SK-N-SH (cell line): ENCODE measurements at regions not wholly inside any gene's neighbourhood (a gene's known extent, or its start where the extent isn't known, plus 50 kb on each side); places are given as distances from the start of the nearest gene placed in this dataset.

Experiments
- CTCF ChIA-PET: fragments of 300-600, 350-600 bp; formaldehyde crosslinking; extraction: SDS; loops from one replicate; lab custom pipeline; 2021; lab: Yijun Ruan, JAX
- POLR2A ChIA-PET: fragments of 350-600 bp; sonication (Branson Sonifier 250); formaldehyde crosslinking; extraction: SDS; loops from one replicate; lab custom pipeline; 2020; ENCODE audit warnings: antibody characterized with exemption, inconsistent platforms; lab: Yijun Ruan, JAX
- DNase-seq: peaks from one replicate; pipeline ENCODE4 v3.0.0; 2012
- H2AFZ ChIP-seq: fragments of 200-600 bp; sonication (generic); 2 replicates; pipeline ENCODE4 v1.8.1; 2016; ENCODE audit warnings: antibody characterized with exemption, mild to moderate bottlenecking, low read depth
- H3F3A ChIP-seq: fragments of 200-600 bp; sonication (generic); replicated peaks from 2 replicates; pipeline ENCODE3; 2016; ENCODE audit warnings: antibody characterized with exemption, mild to moderate bottlenecking; ENCODE audit not compliant: insufficient read depth
- H3K27ac ChIP-seq, 2 experiments: fragments of 200-500 bp in 1 of 2; fragments of 200-600 bp in 1 of 2; sonication (Bioruptor generic) in 1 of 2; sonication (generic), shearing (Covaris generic) in 1 of 2; 2 replicates each; pipeline versions ENCODE4 v1.5.1 to v1.6.1; 2014 to 2016; ENCODE audit warnings: low read depth in 2 of 2, inconsistent platforms in 1 of 2, low read length in 1 of 2, mild to moderate bottlenecking in 1 of 2, mixed read lengths in 1 of 2
- H3K27me3 ChIP-seq: fragments of 200-600 bp; sonication (generic), shearing (Covaris generic); 2 replicates; pipeline ENCODE4 v1.6.1; 2016; ENCODE audit warnings: mixed run types; ENCODE audit not compliant: insufficient read depth
- H3K36me3 ChIP-seq, 2 experiments: fragments of 200-500 bp in 1 of 2; fragments of 200-600 bp in 1 of 2; sonication (Bioruptor generic) in 1 of 2; sonication (generic) in 1 of 2; replicated peaks in 1 of 2; 2 replicates each; pipeline versions ENCODE3 to v1.5.1; 2014 to 2016; ENCODE audit warnings: low read length in 1 of 2, mild to moderate bottlenecking in 1 of 2; ENCODE audit not compliant: insufficient read depth in 2 of 2, control insufficient read depth in 1 of 2
- H3K4me1 ChIP-seq, 2 experiments: fragments of 200-500 bp in 1 of 2; fragments of 200-600 bp in 1 of 2; sonication (Bioruptor generic) in 1 of 2; sonication (generic), shearing (Covaris generic) in 1 of 2; 2 replicates each; pipeline versions ENCODE4 v1.5.1 to v1.6.1; 2014 to 2016; ENCODE audit warnings: low read depth in 1 of 2, low read length in 1 of 2, mixed run types in 1 of 2; ENCODE audit not compliant: insufficient read depth in 2 of 2, control insufficient read depth in 1 of 2
- H3K4me2 ChIP-seq: fragments of 200-600 bp; sonication (generic), shearing (Covaris generic); 2 replicates; pipeline ENCODE4 v1.6.1; 2017; ENCODE audit warnings: mixed run types
- H3K4me3 ChIP-seq, 2 experiments: fragments of 200-500 bp in 1 of 2; fragments of 200-600 bp in 1 of 2; sonication (Bioruptor generic) in 1 of 2; sonication (generic), shearing (Covaris generic) in 1 of 2; 2 replicates each; pipeline versions ENCODE4 v1.5.1 to v1.8.1; 2014 to 2016; ENCODE audit warnings: low read depth in 2 of 2, inconsistent platforms in 1 of 2, low read length in 1 of 2, mild to moderate bottlenecking in 1 of 2, mixed read lengths in 1 of 2, moderate library complexity in 1 of 2
- H3K79me2 ChIP-seq: fragments of 200-600 bp; sonication (generic); 2 replicates; pipeline ENCODE4 v1.8.1; 2017; ENCODE audit warnings: mild to moderate bottlenecking; ENCODE audit not compliant: insufficient read depth
- H3K9ac ChIP-seq: fragments of 200-600 bp; sonication (generic); 2 replicates; pipeline ENCODE4 v1.6.1; 2017; ENCODE audit warnings: mixed run types
- H3K9me2 ChIP-seq: fragments of 200-600 bp; sonication (generic); 2 replicates; pipeline ENCODE4 v1.6.1; 2017; ENCODE audit warnings: mixed run types
- H3K9me3 ChIP-seq: fragments of 200-600 bp; sonication (generic); 2 replicates; pipeline ENCODE4 v1.6.1; 2017; ENCODE audit warnings: mixed run types, mild to moderate bottlenecking, moderate library complexity
- H4K20me1 ChIP-seq: fragments of 200-600 bp; sonication (generic); 2 replicates; pipeline ENCODE4 v1.6.1; 2017; ENCODE audit warnings: mild to moderate bottlenecking, mixed run types; ENCODE audit not compliant: insufficient read depth
- CHD2 ChIP-seq: fragments of 150-350 bp; IDR thresholded peaks from 2 replicates; pipeline ENCODE4 v1.6.1; 2018; ENCODE audit warnings: low read length; ENCODE audit not compliant: partially characterized antibody
- ELF1 ChIP-seq: IDR thresholded peaks from 2 replicates; pipeline ENCODE4 v1.4.0; 2012
- EZH2phosphoT487 ChIP-seq: fragments of 200-600 bp; sonication (generic); IDR thresholded peaks from 2 replicates; pipeline ENCODE4 v1.6.1; 2017; ENCODE audit warnings: low read depth, mixed run types, mild to moderate bottlenecking, antibody characterized with exemption, moderate library complexity, borderline replicate concordance
- FOSL2 ChIP-seq: IDR thresholded peaks from 2 replicates; pipeline ENCODE4 v1.4.0; 2012; ENCODE audit warnings: low read depth, mild to moderate bottlenecking, moderate library complexity, borderline replicate concordance
- FOXJ3 ChIP-seq: sonication (generic); formaldehyde crosslinking; IDR thresholded peaks from 2 replicates; pipeline ENCODE4 v1.5.1; 2020; ENCODE audit warnings: mild to moderate bottlenecking, missing genetic modification reagents
- FOXM1 ChIP-seq: IDR thresholded peaks from 2 replicates; pipeline ENCODE4 v1.4.0; 2012; ENCODE audit warnings: low read depth, mild to moderate bottlenecking
- GATA2 ChIP-seq: sonication (generic); formaldehyde crosslinking; IDR thresholded peaks from 2 replicates; pipeline ENCODE4 v1.5.0; 2020; ENCODE audit warnings: mild to moderate bottlenecking, missing genetic modification reagents
- IRF3 ChIP-seq: fragments of 150-350 bp; IDR thresholded peaks from 2 replicates; pipeline ENCODE4 v1.6.1; 2016; ENCODE audit warnings: mild to moderate bottlenecking, low read depth, low read length
- JUND ChIP-seq: IDR thresholded peaks from 2 replicates; pipeline ENCODE4 v1.4.0; 2012
- MEF2A ChIP-seq: IDR thresholded peaks from 2 replicates; pipeline ENCODE4 v1.4.0; 2012; ENCODE audit warnings: low read depth, borderline replicate concordance
- NRF1 ChIP-seq: IDR thresholded peaks from 2 replicates; pipeline ENCODE4 v1.6.1; 2012; ENCODE audit warnings: low read depth, mild to moderate bottlenecking, low read length
- POLR2AphosphoS5 ChIP-seq: IDR thresholded peaks from 2 replicates; pipeline ENCODE4 v1.6.1; 2012; ENCODE audit warnings: low read depth, low read length
- RAD21 ChIP-seq: IDR thresholded peaks from 2 replicates; pipeline ENCODE4 v1.6.1; 2012; ENCODE audit warnings: mild to moderate bottlenecking, low read length
- RCOR1 ChIP-seq: fragments of 150-350 bp; IDR thresholded peaks from 2 replicates; pipeline ENCODE4 v1.6.1; 2017; ENCODE audit warnings: antibody characterized with exemption, low read length
- REST ChIP-seq: IDR thresholded peaks from 2 replicates; pipeline ENCODE4 v1.6.1; 2012; ENCODE audit warnings: mild to moderate bottlenecking, low read depth, low read length, moderate library complexity
- RFX5 ChIP-seq: IDR thresholded peaks from 2 replicates; pipeline ENCODE4 v1.6.1; 2012; ENCODE audit warnings: mild to moderate bottlenecking, improper control_type of control experiment, low read length
- RXRA ChIP-seq: IDR thresholded peaks from 2 replicates; pipeline ENCODE4 v1.4.0; 2012; ENCODE audit warnings: low read depth, mild to moderate bottlenecking, borderline replicate concordance
- SMC3 ChIP-seq: IDR thresholded peaks from 2 replicates; pipeline ENCODE4 v1.6.1; 2012; ENCODE audit warnings: low read depth, low read length, improper control_type of control experiment
- TEAD4 ChIP-seq: IDR thresholded peaks from 2 replicates; pipeline ENCODE4 v1.4.0; 2012; ENCODE audit warnings: mild to moderate bottlenecking, borderline replicate concordance; ENCODE audit not compliant: insufficient read depth
- WGBS: methylation state at CpG from one replicate; pipeline ENCODE4 v1.1.6; 2017; ENCODE audit warnings: low lambda C conversion rate; 5-methylcytosine and 5-hydroxymethylcytosine counted together

GRCh38 chr5:91976451-91976850 is 593.3 kb upstream of the ARRDC3 start:
- CTCF ChIA-PET, result interaction anchor here (1.0 kb wide), 1 partner anchor 18 kb away, joined by 3 read pairs; no protein-coding TSS in a partner anchor
- Histone ChIP-seq H3K9me3 (no peaks in the 10 kb centered on the region), H3K9me2 (no peaks in the 10 kb centered on the region), H3K27ac (no peak overlapping the region), H2AFZ (no peak overlapping the region), H3K4me3 (no peak overlapping the region), H3K27me3 (no peaks in the 10 kb centered on the region), H3K36me3 (no peaks in the 10 kb centered on the region)
- 88% methylated on average over 3 of the region's 3 CpGs for WGBS
- DNase-seq, result no peak
- TF ChIP-seq REST, result no peak
- TF ChIP-seq, all 33 proteins: peak for 0
- H4K20me1 ChIP-seq, result no peaks in the 10 kb centered on the region
- POLR2A ChIA-PET, result interaction anchor here (0.6 kb wide), 1 partner anchor 108 kb away, joined by 3 read pairs; no protein-coding TSS in a partner anchor
- no peaks in the 10 kb centered on the region for H3F3A ChIP-seq
- no peak overlapping the region for H3K4me2 ChIP-seq
- H3K79me2 ChIP-seq, result no peaks in the 10 kb centered on the region
- H3K4me1 ChIP-seq, result peaks cover 0 to 4% of the 10 kb centered on the region in 2 experiments; a peak in 1 of 4 replicates
- no peak overlapping the region for H3K9ac ChIP-seq

GRCh38 chr5:91963166-91963565 is 580.0 kb upstream of the ARRDC3 start:
- 94% methylated on average over 1 of the region's 1 CpG for WGBS
- no peaks in the 10 kb centered on the region for H3K9me3 ChIP-seq
- no peaks in the 10 kb centered on the region for H3K79me2 ChIP-seq
- H3K27ac ChIP-seq, result no peak overlapping the region
- POLR2A ChIA-PET, result no interaction called here
- H3F3A ChIP-seq, result no peaks in the 10 kb centered on the region
- no peaks in the 10 kb centered on the region for H3K4me1 ChIP-seq
- H3K4me2 ChIP-seq, result no peak overlapping the region
- no peaks in the 10 kb centered on the region for H3K36me3 ChIP-seq
- CTCF ChIA-PET, result no interaction called here
- no peak overlapping the region for H3K9ac ChIP-seq
- H4K20me1 ChIP-seq, result no peaks in the 10 kb centered on the region
- no peaks in the 10 kb centered on the region for H3K27me3 ChIP-seq
- DNase-seq, result no peak
- H3K9me2 ChIP-seq, result no peaks in the 10 kb centered on the region
- no peak overlapping the region for H2AFZ ChIP-seq
- no peak overlapping the region for H3K4me3 ChIP-seq
- TF ChIP-seq FOXM1 (no peak), RCOR1 (no peak), IRF3 (no peak), GATA2 (CRISPR knock-in tag) (no peak)
- TF ChIP-seq, all 33 proteins: peak for 0

GRCh38 chr5:91957666-91958065 is 574.5 kb upstream of the ARRDC3 start:
- no peak overlapping the region for H3K9ac ChIP-seq
- no peaks in the 10 kb centered on the region for H3K36me3 ChIP-seq
- H3K27ac ChIP-seq, result no peak overlapping the region
- H3K79me2 ChIP-seq, result no peaks in the 10 kb centered on the region
- CTCF ChIA-PET, result interaction anchor here (0.6 kb wide), 1 partner anchor 54 kb away, joined by 3 read pairs; no protein-coding TSS in a partner anchor
- DNase-seq, result no peak
- no peaks in the 10 kb centered on the region for H3K27me3 ChIP-seq
- no peaks in the 10 kb centered on the region for H4K20me1 ChIP-seq
- H3K4me2 ChIP-seq, result no peak overlapping the region
- no peaks in the 10 kb centered on the region for H3K9me2 ChIP-seq
- H3F3A ChIP-seq, result no peaks in the 10 kb centered on the region
- WGBS, result 100% methylated on average over 1 of the region's 1 CpG
- H2AFZ ChIP-seq, result no peak overlapping the region
- POLR2A ChIA-PET, result no interaction called here
- no peak overlapping the region for H3K4me3 ChIP-seq
- H3K4me1 ChIP-seq, result no peaks in the 10 kb centered on the region; a peak in 1 of 4 replicates
- H3K9me3 ChIP-seq, result no peaks in the 10 kb centered on the region
- TF ChIP-seq JUND, result no peak
- TF ChIP-seq EZH2phosphoT487, result no peak
- TF ChIP-seq MEF2A, result no peak
- TF ChIP-seq POLR2AphosphoS5, result no peak
- no peak for TF ChIP-seq NRF1
- TF ChIP-seq CHD2, result no peak
- no peak for TF ChIP-seq FOXJ3 (CRISPR knock-in tag)
- TF ChIP-seq SMC3, result no peak
- no peak for TF ChIP-seq RXRA
- no peak for TF ChIP-seq FOSL2
- TF ChIP-seq ELF1, result no peak
- TF ChIP-seq RFX5, result no peak
- no peak for TF ChIP-seq RAD21
- TF ChIP-seq TEAD4, result no peak
